ENCODE measurements at regions not wholly inside any gene's neighbourhood (a gene's known extent, or its start where the extent isn't known, plus 50 kb on each side); places are given as distances from the start of the nearest gene placed in this dataset.

GRCh38 chr1:184843732-184844495 is 89.3 kb upstream of the EDEM3 start:
- DNase-seq (ENCODE audit: extremely low spot score): peak; percentile 87
- Histone ChIP-seq H3K4me1 (peaks cover 8 to 14% (median 10%) of the 10 kb centered on the region in 4 donors), H3K9me3 (no peaks in the 10 kb centered on the region), H3K27me3 (no peaks in the 10 kb centered on the region), H3K4me3 (no peak overlapping the region), H3K36me3 (no peaks in the 10 kb centered on the region), H3K27ac (replicated peaks in 1 of 4) (no peak overlapping the region)
- intact Hi-C loops (cut with DNase I): no loop called here
- TF ChIP-seq EP300 (IDR thresholded peaks at IDR 0.05): no peak
- no peak for TF ChIP-seq POLR2AphosphoS5 (IDR thresholded peaks at IDR 0.05)
- no peak for TF ChIP-seq CTCF (IDR thresholded peaks at IDR 0.05)
- TF ChIP-seq POLR2A (IDR thresholded peaks at IDR 0.05; ENCODE audit: low read depth): no peak
- WGBS: 72% methylated on average over 6 of the region's 6 CpGs

- H3K4me1 ChIP-seq: peaks cover 40 to 45% (median 41%) of the 10 kb centered on the region in 4 donors
These were observed 85.9 kb upstream of the EDEM3 start for GRCh38 chr1:184840596-184840995.

GRCh38 chr1:184838504-184838951 is 83.9 kb upstream of the EDEM3 start:
- intact Hi-C loops (cut with DNase I): no loop called here
- Histone ChIP-seq H3K9me3 (no peaks in the 10 kb centered on the region), H3K27me3 (no peaks in the 10 kb centered on the region), H3K36me3 (no peaks in the 10 kb centered on the region), H3K4me3 (peak overlapping the region in 1 of 4 donors; percentile 13), H3K27ac (replicated peaks in 1 of 4) (peak overlapping the region; percentile 72 to 84 (median 79)), H3K4me1 (peaks cover 38 to 45% (median 41%) of the 10 kb centered on the region in 4 donors)
- 3% methylated on average over 2 of the region's 2 CpGs for WGBS
- TF ChIP-seq CTCF (IDR thresholded peaks at IDR 0.05) (peak in 1 of 3 experiments; percentile 12), EP300 (IDR thresholded peaks at IDR 0.05) (no peak), POLR2AphosphoS5 (IDR thresholded peaks at IDR 0.05) (peak; percentile 66 to 71), POLR2A (IDR thresholded peaks at IDR 0.05; ENCODE audit: low read depth) (no peak)
- peak; percentile 93 for DNase-seq (ENCODE audit: extremely low spot score)

More at GRCh38 chr1:184840596-184840995, 85.9 kb upstream of the EDEM3 start:
- intact Hi-C loops (cut with DNase I): no loop called here
- Histone ChIP-seq H3K4me3 (no peak overlapping the region), H3K9me3 (no peaks in the 10 kb centered on the region), H3K36me3 (no peaks in the 10 kb centered on the region), H3K27ac (replicated peaks in 1 of 4) (no peak overlapping the region), H3K27me3 (no peaks in the 10 kb centered on the region)
- 82% methylated on average over 2 of the region's 2 CpGs for WGBS
- no peak for DNase-seq (ENCODE audit: extremely low spot score)
- TF ChIP-seq POLR2A (IDR thresholded peaks at IDR 0.05; ENCODE audit: low read depth) (no peak), POLR2AphosphoS5 (IDR thresholded peaks at IDR 0.05) (no peak), EP300 (IDR thresholded peaks at IDR 0.05) (no peak), CTCF (IDR thresholded peaks at IDR 0.05) (no peak)

GRCh38 chr1:184836934-184837895 is 82.6 kb upstream of the EDEM3 start:
- TF ChIP-seq CTCF (IDR thresholded peaks at IDR 0.05) (no peak), EP300 (IDR thresholded peaks at IDR 0.05) (no peak), POLR2A (IDR thresholded peaks at IDR 0.05; ENCODE audit: low read depth) (no peak), POLR2AphosphoS5 (IDR thresholded peaks at IDR 0.05) (no peak)
- DNase-seq (ENCODE audit: extremely low spot score): no peak
- Histone ChIP-seq H3K36me3 (no peaks in the 10 kb centered on the region), H3K27ac (replicated peaks in 1 of 4) (peak overlapping the region; percentile 72 to 84 (median 79)), H3K4me1 (peaks cover 33 to 45% (median 41%) of the 10 kb centered on the region in 4 donors), H3K4me3 (no peak overlapping the region), H3K27me3 (no peaks in the 10 kb centered on the region), H3K9me3 (no peaks in the 10 kb centered on the region)
- intact Hi-C loops (cut with DNase I): no loop called here
- WGBS: 58% methylated on average over 6 of the region's 6 CpGs

All from esophagus muscularis mucosa (tissue), 4 donors.